HCT116 (cell line): ENCODE measurements at regions not wholly inside any gene's neighbourhood (a gene's known extent, or its start where the extent isn't known, plus 50 kb on each side); places are given as distances from the start of the nearest gene placed in this dataset.

Source experiments
- ATAC-seq: fragments of 200-7000 bp; cut with Tn5 transposase; 2 replicates; pipeline ENCODE4 v1.9.1; 2020; ENCODE audit warnings: mild to moderate bottlenecking, moderate library complexity
- BruUV-seq: library from RNA; stranded (reverse); fragments of 400-500 nt; replicated peaks from 2 replicates; lab custom pipeline; 2021; lab: Mats Ljungman, UMichigan
- CTCF ChIA-PET: fragments of 300-600 bp; sonication (Branson Sonifier 250); formaldehyde crosslinking; loops from one replicate; lab custom pipeline; 2021; ENCODE audit warnings: antibody characterized with exemption; lab: Charles Lee
- POLR2A ChIA-PET: fragments of 300-600, 350-600 bp; sonication (Branson Sonifier 250); formaldehyde crosslinking; loops from one replicate; lab custom pipeline; 2021; ENCODE audit warnings: antibody characterized with exemption; lab: Charles Lee
- RAD21 ChIA-PET, 2 experiments: fragments of 300-600 bp; sonication (Branson Sonifier 250); formaldehyde crosslinking; loops; one replicate each; lab custom pipeline; 2023; ENCODE audit warnings: low total read pairs in 2 of 2; ENCODE audit not compliant: uncharacterized antibody in 2 of 2, unreplicated experiment in 2 of 2, low non-redundant PET in 1 of 2; lab: Charles Lee
- DNase-seq: peaks from one replicate; pipeline ENCODE4 v3.0.0-alpha.2; 2010; ENCODE audit warnings: low read depth, low spot score
- H2AFZ ChIP-seq: fragments of 200-600 bp; shearing (Covaris generic), sonication (generic); 2 replicates; pipeline ENCODE4 v1.6.1; 2017; ENCODE audit warnings: low read depth, mixed run types, mixed read lengths, antibody characterized with exemption, low read length; ENCODE audit not compliant: poor library complexity, severe bottlenecking
- H3K27ac ChIP-seq: 2 replicates; pipeline ENCODE4 v1.5.1; 2012; ENCODE audit warnings: low read depth, low read length
- H3K27me3 ChIP-seq: fragments of 200-600 bp; sonication (generic); 2 replicates; pipeline ENCODE4 v1.6.1; 2016; ENCODE audit warnings: mixed run types, low read length, mixed read lengths; ENCODE audit not compliant: insufficient read depth
- H3K36me3 ChIP-seq, 2 experiments: fragments of 200-500 bp in 1 of 2; fragments of 200-600 bp in 1 of 2; sonication (Bioruptor generic) in 1 of 2; sonication (generic) in 1 of 2; 2 replicates each; pipeline versions ENCODE4 v1.5.1 to v1.6.1; 2014 to 2016; ENCODE audit warnings: low read length in 2 of 2, inconsistent platforms in 1 of 2, mixed read lengths in 1 of 2, mixed run types in 1 of 2; ENCODE audit not compliant: insufficient read depth in 2 of 2, control insufficient read depth in 1 of 2
- H3K4me1 ChIP-seq, 2 experiments: fragments of 200-600 bp in 1 of 2; sonication (generic) in 1 of 2; 2 replicates each; pipeline versions ENCODE4 v1.5.1 to v1.6.1; 2012 to 2017; ENCODE audit warnings: low read length in 2 of 2, inconsistent platforms in 1 of 2, mild to moderate bottlenecking in 1 of 2, mixed read lengths in 1 of 2, mixed run types in 1 of 2, moderate library complexity in 1 of 2; ENCODE audit not compliant: insufficient read depth in 2 of 2, control insufficient read depth in 1 of 2
- H3K4me2 ChIP-seq: fragments of 200-600 bp; sonication (generic); 2 replicates; pipeline ENCODE4 v1.6.1; 2017; ENCODE audit warnings: mixed run types, low read length, mixed read lengths
- H3K4me3 ChIP-seq, 2 experiments: fragments of 200-600 bp in 1 of 2; sonication (generic) in 1 of 2; replicated peaks in 1 of 2; 2 replicates each; pipeline ENCODE4 v1.5.1; 2011 to 2016; ENCODE audit warnings: low read length in 2 of 2, control low read depth in 1 of 2, low read depth in 1 of 2, mild to moderate bottlenecking in 1 of 2, mixed read lengths in 1 of 2, mixed run types in 1 of 2
- H3K79me2 ChIP-seq: fragments of 200-600 bp; sonication (generic); 2 replicates; pipeline ENCODE4 v1.6.1; 2017; ENCODE audit warnings: mild to moderate bottlenecking, mixed run types, low read length, moderate library complexity, mixed read lengths; ENCODE audit not compliant: insufficient read depth
- H3K9ac ChIP-seq: fragments of 200-600 bp; sonication (generic); 2 replicates; pipeline ENCODE4 v1.6.1; 2016; ENCODE audit warnings: low read length, mixed read lengths
- H3K9me2 ChIP-seq: fragments of 200-600 bp; sonication (generic), shearing (Covaris generic); 2 replicates; pipeline ENCODE4 v1.6.1; 2017; ENCODE audit warnings: mixed run types, mild to moderate bottlenecking, moderate library complexity; ENCODE audit not compliant: insufficient read depth
- H3K9me3 ChIP-seq, 2 experiments: fragments of 200-500 bp in 1 of 2; fragments of 200-600 bp in 1 of 2; sonication (Bioruptor generic) in 1 of 2; sonication (generic) in 1 of 2; 2 replicates each; pipeline ENCODE4 v1.6.1; 2014 to 2017; ENCODE audit warnings: low read length in 2 of 2, mixed read lengths in 2 of 2, inconsistent platforms in 1 of 2, low read depth in 1 of 2, mild to moderate bottlenecking in 1 of 2, mixed run types in 1 of 2, moderate library complexity in 1 of 2; ENCODE audit not compliant: control insufficient read depth in 1 of 2, insufficient read depth in 1 of 2
- H4K20me1 ChIP-seq: fragments of 200-600 bp; sonication (generic), shearing (Covaris generic); 2 replicates; pipeline ENCODE4 v1.6.1; 2017; ENCODE audit warnings: mixed run types, mild to moderate bottlenecking, moderate library complexity; ENCODE audit not compliant: insufficient read depth
- ATF3 ChIP-seq: IDR thresholded peaks from 2 replicates; pipeline ENCODE4 v1.6.1; 2012
- CBX3 ChIP-seq: IDR thresholded peaks from 2 replicates; pipeline ENCODE4 v1.6.1; 2012; ENCODE audit warnings: low read depth
- CEBPB ChIP-seq: IDR thresholded peaks from 2 replicates; pipeline ENCODE4 v1.6.1; 2012; ENCODE audit warnings: low read depth
- CTCF ChIP-seq, 3 experiments: fragments of 200-600 bp in 1 of 3; sonication (generic) in 1 of 3; IDR thresholded peaks in 2 of 3; conservative IDR thresholded peaks in 1 of 3; 2 replicates each; pipeline ENCODE4 v1.5.1; 2012 to 2017; ENCODE audit warnings: low read depth in 2 of 3, low read length in 2 of 3, antibody characterized with exemption in 1 of 3, borderline replicate concordance in 1 of 3, control low read depth in 1 of 3, mild to moderate bottlenecking in 1 of 3, mixed read lengths in 1 of 3, mixed run types in 1 of 3, moderate library complexity in 1 of 3; ENCODE audit not compliant: insufficient read depth in 1 of 3
- EGR1 ChIP-seq: IDR thresholded peaks from 2 replicates; pipeline ENCODE4 v1.6.1; 2012; ENCODE audit warnings: low read depth
- ELF1 ChIP-seq: IDR thresholded peaks from 2 replicates; pipeline ENCODE4 v1.6.1; 2012; ENCODE audit warnings: low read depth, borderline replicate concordance
- EZH2 ChIP-seq: fragments of 200-600 bp; sonication (generic); IDR thresholded peaks from 2 replicates; pipeline ENCODE4 v1.6.1; 2017; ENCODE audit warnings: antibody characterized with exemption, mixed run types
- FOSL1 ChIP-seq: IDR thresholded peaks from 2 replicates; pipeline ENCODE4 v1.6.1; 2012; ENCODE audit warnings: low read depth
- JUND ChIP-seq: IDR thresholded peaks from 2 replicates; pipeline ENCODE4 v1.6.1; 2012
- MAX ChIP-seq: IDR thresholded peaks from 2 replicates; pipeline ENCODE4 v1.6.1; 2012
- POLR2A ChIP-seq: IDR thresholded peaks from 2 replicates; pipeline ENCODE4 v1.7.0; 2011; ENCODE audit warnings: borderline replicate concordance; ENCODE audit not compliant: insufficient read depth, insufficient read length; ENCODE audit errors: extremely low read depth
- POLR2AphosphoS5 ChIP-seq: IDR thresholded peaks from 2 replicates; pipeline ENCODE4 v1.6.1; 2011; ENCODE audit warnings: mild to moderate bottlenecking, low read depth, low read length, moderate library complexity
- RAD21 ChIP-seq: IDR thresholded peaks from 2 replicates; pipeline ENCODE4 v1.6.1; 2012; ENCODE audit warnings: low read depth, mild to moderate bottlenecking
- SIN3A ChIP-seq: IDR thresholded peaks from 2 replicates; pipeline ENCODE4 v1.6.1; 2012; ENCODE audit warnings: low read depth
- SRF ChIP-seq: IDR thresholded peaks from 2 replicates; pipeline ENCODE4 v1.6.1; 2012; ENCODE audit warnings: low read depth
- TCF7L2 ChIP-seq: IDR thresholded peaks from 2 replicates; pipeline ENCODE4 v1.7.0; 2011; ENCODE audit warnings: borderline replicate concordance, inconsistent platforms; ENCODE audit not compliant: insufficient read depth, insufficient read length; ENCODE audit errors: extremely low read depth
- YY1 ChIP-seq: IDR thresholded peaks from 2 replicates; pipeline ENCODE4 v1.6.1; 2011; ENCODE audit warnings: low read length, low read depth, moderate library complexity, mild to moderate bottlenecking; ENCODE audit not compliant: insufficient replicate concordance; ENCODE audit errors: extremely low read depth
- ZFX ChIP-seq: fragments of 450-650 bp; IDR thresholded peaks from 2 replicates; pipeline ENCODE4 v1.6.1; 2017
- ZNF274 ChIP-seq: fragments of 200-500 bp; sonication (Bioruptor generic); IDR thresholded peaks from 2 replicates; pipeline ENCODE4 v1.6.1; 2014; ENCODE audit warnings: mild to moderate bottlenecking, low read depth, low read length, inconsistent platforms
- intact Hi-C: fragments of 100-400 bp; cut with micrococcal nuclease; formaldehyde crosslinking; loops from 2 replicates; pipeline ENCODE4 v1.10.0; 2022

GRCh38 chr6:144479991-144480390 is 194.9 kb downstream of the UTRN start:
- Histone ChIP-seq H3K79me2 (no peaks in the 10 kb centered on the region), H3K9me3 (no peaks in the 10 kb centered on the region), H3K27me3 (no peaks in the 10 kb centered on the region), H3K27ac (no peak overlapping the region), H3K9ac (no peak overlapping the region), H3K4me1 (no peaks in the 10 kb centered on the region), H4K20me1 (no peaks in the 10 kb centered on the region), H3K4me2 (no peak overlapping the region), H3K36me3 (peaks cover 0 to 2% of the 10 kb centered on the region in 2 experiments; a peak in 1 of 4 replicates), H3K4me3 (no peak overlapping the region), H2AFZ (no peak overlapping the region), H3K9me2 (no peaks in the 10 kb centered on the region)
- CTCF ChIA-PET, result interaction anchor here (1.3 to 3.9 kb wide), 2 partner anchors 375 to 905 kb away, joined by 5 to 21 read pairs; no protein-coding TSS in a partner anchor
- BruUV-seq, result no TSS peak
- POLR2A ChIA-PET, result no interaction called here
- intact Hi-C loops, result no loop called here
- RAD21 ChIA-PET, result no interaction called here
- DNase-seq (no peak), ATAC-seq (no peak)
- no peak for TF ChIP-seq ATF3
- TF ChIP-seq TCF7L2, result no peak
- no peak for TF ChIP-seq CTCF (IDR thresholded peaks at IDR 0.05 in 2 of 3, conservative IDR thresholded peaks at IDR 0.05 in 1 of 3; ENCODE audit: borderline replicate concordance in 1 of 3, insufficient read depth in 1 of 3, low read depth in 2 of 3, low read length in 2 of 3)
- no peak for TF ChIP-seq ZFX
- TF ChIP-seq CBX3, result no peak
- TF ChIP-seq ZNF274, result no peak
- TF ChIP-seq YY1, result no peak
- no peak for TF ChIP-seq POLR2A
- TF ChIP-seq ELF1, result no peak
- TF ChIP-seq CEBPB, result no peak
- no peak for TF ChIP-seq EGR1
- TF ChIP-seq SIN3A, result no peak
- TF ChIP-seq POLR2AphosphoS5, result no peak
- TF ChIP-seq MAX, result no peak
- no peak for TF ChIP-seq JUND
- TF ChIP-seq RAD21, result no peak
- TF ChIP-seq EZH2, result no peak
- no peak for TF ChIP-seq SRF
- TF ChIP-seq FOSL1, result no peak
